ENCODE measurements at regions not wholly inside any gene's neighbourhood (a gene's known extent, or its start where the extent isn't known, plus 50 kb on each side); places are given as distances from the start of the nearest gene placed in this dataset.

DNA sequence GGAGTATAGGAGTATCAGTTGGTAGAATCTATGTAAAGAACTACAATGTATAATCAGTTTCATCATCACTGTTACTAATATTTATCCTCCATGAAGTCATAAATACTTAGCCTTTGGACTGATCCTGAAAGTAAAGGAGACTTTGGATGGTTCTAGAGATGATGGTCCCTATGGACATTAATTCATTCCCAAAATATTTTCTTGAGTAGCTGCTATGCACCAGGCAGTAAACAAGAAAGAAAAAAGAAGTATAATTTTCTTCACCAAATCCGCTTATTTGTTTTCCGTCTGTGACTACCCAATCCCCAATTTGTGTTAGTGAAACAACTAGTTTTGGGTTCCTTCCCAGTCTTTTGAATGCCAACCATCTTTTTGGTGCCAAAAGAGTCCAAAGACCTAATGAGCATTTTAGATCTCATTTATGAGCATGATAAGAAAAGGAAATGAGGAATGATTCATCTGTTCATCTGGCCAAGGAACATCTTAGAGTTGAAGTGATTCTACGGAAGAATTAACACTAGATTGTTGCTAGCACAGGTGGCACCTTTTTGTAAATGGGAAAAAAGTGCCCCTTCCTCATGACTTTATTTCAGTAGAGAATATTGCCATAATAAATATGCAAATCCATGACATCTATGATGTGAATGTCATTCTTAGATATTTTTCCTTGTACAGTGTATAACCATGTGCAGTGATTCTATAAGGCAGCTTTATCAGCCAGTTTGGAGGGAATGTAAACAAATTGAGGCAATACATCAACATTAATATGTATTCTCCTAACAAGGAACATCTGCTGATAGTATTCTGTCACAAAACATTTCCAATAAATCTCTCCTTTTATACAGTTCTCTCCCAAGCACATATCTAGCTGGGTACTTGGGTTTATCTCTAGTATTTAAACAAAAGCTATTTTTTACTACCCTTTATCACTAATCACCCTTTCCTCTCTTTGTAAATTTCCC, 85.1 kb upstream of the CCDC91 start:
- no peaks in the 10 kb centered on the region for H3K9me3 ChIP-seq
- BruUV-seq (replicated peaks) = no TSS peak
- H3K27me3 ChIP-seq (replicated peaks; ENCODE audit: control insufficient read depth, insufficient read depth, low read length) = no peaks in the 10 kb centered on the region
- H3K4me1 ChIP-seq = no peaks in the 10 kb centered on the region
- intact Hi-C loops (cut with micrococcal nuclease; ENCODE audit: unreplicated experiment) = no loop called here
- H3K4me3 ChIP-seq (ENCODE audit: low read depth, low read length) = no peak overlapping the region
- TF ChIP-seq, protein P1, sequence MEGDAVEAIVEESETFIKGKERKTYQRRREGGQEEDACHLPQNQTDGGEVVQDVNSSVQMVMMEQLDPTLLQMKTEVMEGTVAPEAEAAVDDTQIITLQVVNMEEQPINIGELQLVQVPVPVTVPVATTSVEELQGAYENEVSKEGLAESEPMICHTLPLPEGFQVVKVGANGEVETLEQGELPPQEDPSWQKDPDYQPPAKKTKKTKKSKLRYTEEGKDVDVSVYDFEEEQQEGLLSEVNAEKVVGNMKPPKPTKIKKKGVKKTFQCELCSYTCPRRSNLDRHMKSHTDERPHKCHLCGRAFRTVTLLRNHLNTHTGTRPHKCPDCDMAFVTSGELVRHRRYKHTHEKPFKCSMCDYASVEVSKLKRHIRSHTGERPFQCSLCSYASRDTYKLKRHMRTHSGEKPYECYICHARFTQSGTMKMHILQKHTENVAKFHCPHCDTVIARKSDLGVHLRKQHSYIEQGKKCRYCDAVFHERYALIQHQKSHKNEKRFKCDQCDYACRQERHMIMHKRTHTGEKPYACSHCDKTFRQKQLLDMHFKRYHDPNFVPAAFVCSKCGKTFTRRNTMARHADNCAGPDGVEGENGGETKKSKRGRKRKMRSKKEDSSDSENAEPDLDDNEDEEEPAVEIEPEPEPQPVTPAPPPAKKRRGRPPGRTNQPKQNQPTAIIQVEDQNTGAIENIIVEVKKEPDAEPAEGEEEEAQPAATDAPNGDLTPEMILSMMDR (IDR thresholded peaks at IDR 0.05; ENCODE audit: insufficient read depth in 1 of 2, low read depth in 1 of 2, low read length in 1 of 2, severe bottlenecking in 1 of 2, unreplicated experiment in 1 of 2) = no peak
- H3K9me3 Mint-ChIP-seq (ENCODE audit: unreplicated experiment) = no peaks in the 10 kb centered on the region
- POLR2A ChIA-PET = no interaction called here
- no peak for DNase-seq
- no peaks in the 10 kb centered on the region for H3K36me3 ChIP-seq (ENCODE audit: control insufficient read depth, insufficient read depth, low read length)
- no peaks in the 10 kb centered on the region for H3K4me1 Mint-ChIP-seq (ENCODE audit: low read depth, unreplicated experiment)
- H3K36me3 Mint-ChIP-seq (ENCODE audit: insufficient read depth, unreplicated experiment) = no peaks in the 10 kb centered on the region
- H3K4me3 Mint-ChIP-seq (ENCODE audit: unreplicated experiment) = no peak overlapping the region
- CTCF ChIA-PET = no interaction called here
- H3K27ac Mint-ChIP-seq (ENCODE audit: unreplicated experiment) = no peak overlapping the region
- H3K27me3 Mint-ChIP-seq (ENCODE audit: insufficient read depth, unreplicated experiment) = no peaks in the 10 kb centered on the region

DNA sequence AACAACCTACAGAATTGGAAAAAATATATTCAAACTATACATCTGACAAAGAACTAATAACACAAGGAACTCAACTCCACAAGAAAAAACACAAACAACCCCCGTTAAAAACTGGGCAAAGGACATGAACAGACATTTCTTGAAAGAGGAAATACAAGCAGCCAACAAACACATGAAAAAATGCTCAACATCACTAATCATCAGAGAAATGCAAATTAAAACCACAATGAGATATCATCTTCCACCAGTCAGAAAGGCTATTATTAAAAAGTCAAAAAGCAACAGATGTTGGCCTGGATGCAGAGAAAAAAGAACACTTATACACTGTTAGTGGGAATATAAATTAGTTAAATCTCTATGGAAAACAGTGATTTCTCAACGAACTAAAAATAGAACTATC, 82.6 kb upstream of the CCDC91 start:
- Mint-ChIP-seq H3K4me1 (ENCODE audit: low read depth, unreplicated experiment) (no peaks in the 10 kb centered on the region), H3K9me3 (ENCODE audit: unreplicated experiment) (no peaks in the 10 kb centered on the region), H3K27me3 (ENCODE audit: insufficient read depth, unreplicated experiment) (no peaks in the 10 kb centered on the region), H3K27ac (ENCODE audit: unreplicated experiment) (no peak overlapping the region), H3K4me3 (ENCODE audit: unreplicated experiment) (no peak overlapping the region), H3K36me3 (ENCODE audit: insufficient read depth, unreplicated experiment) (no peaks in the 10 kb centered on the region)
- no TSS peak for BruUV-seq (replicated peaks)
- POLR2A ChIA-PET = no interaction called here
- Histone ChIP-seq H3K36me3 (ENCODE audit: control insufficient read depth, insufficient read depth, low read length) (no peaks in the 10 kb centered on the region), H3K27me3 (replicated peaks; ENCODE audit: control insufficient read depth, insufficient read depth, low read length) (no peaks in the 10 kb centered on the region), H3K4me3 (ENCODE audit: low read depth, low read length) (no peak overlapping the region), H3K4me1 (no peaks in the 10 kb centered on the region), H3K9me3 (no peaks in the 10 kb centered on the region)
- CTCF ChIA-PET = no interaction called here
- TF ChIP-seq, protein P1 (IDR thresholded peaks at IDR 0.05; ENCODE audit: insufficient read depth in 1 of 2, low read depth in 1 of 2, low read length in 1 of 2, severe bottlenecking in 1 of 2, unreplicated experiment in 1 of 2) = no peak
- DNase-seq = no peak
- intact Hi-C loops (cut with micrococcal nuclease; ENCODE audit: unreplicated experiment) = no loop called here

DNA sequence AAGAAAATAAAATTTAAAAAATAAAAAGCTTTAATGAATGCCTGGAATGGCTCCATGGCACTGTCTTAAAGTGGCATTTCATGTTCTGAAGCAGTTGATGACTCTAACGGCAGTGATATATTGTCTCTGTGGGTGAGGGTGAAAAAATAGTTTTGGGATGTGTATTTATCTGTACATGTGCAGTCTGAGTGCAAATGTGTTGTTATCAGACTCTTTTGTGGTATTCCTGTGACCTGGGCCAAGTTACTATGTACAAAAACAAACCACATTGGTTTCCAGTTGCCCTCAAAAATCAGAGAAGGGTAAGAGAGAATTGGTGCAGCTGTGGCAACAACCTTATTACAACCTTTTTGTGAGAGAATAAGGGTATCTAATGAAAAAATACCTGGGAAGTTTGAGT, 81.7 kb upstream of the CCDC91 start:
- intact Hi-C loops (cut with micrococcal nuclease; ENCODE audit: unreplicated experiment) = no loop called here
- H3K36me3 ChIP-seq (ENCODE audit: control insufficient read depth, insufficient read depth, low read length) = no peaks in the 10 kb centered on the region
- TF ChIP-seq, protein P1 (IDR thresholded peaks at IDR 0.05; ENCODE audit: insufficient read depth in 1 of 2, low read depth in 1 of 2, low read length in 1 of 2, severe bottlenecking in 1 of 2, unreplicated experiment in 1 of 2) = no peak
- H3K9me3 ChIP-seq = no peaks in the 10 kb centered on the region
- Mint-ChIP-seq H3K36me3 (ENCODE audit: insufficient read depth, unreplicated experiment) (no peaks in the 10 kb centered on the region), H3K4me1 (ENCODE audit: low read depth, unreplicated experiment) (no peaks in the 10 kb centered on the region), H3K27ac (ENCODE audit: unreplicated experiment) (no peak overlapping the region), H3K4me3 (ENCODE audit: unreplicated experiment) (no peak overlapping the region), H3K27me3 (ENCODE audit: insufficient read depth, unreplicated experiment) (no peaks in the 10 kb centered on the region), H3K9me3 (ENCODE audit: unreplicated experiment) (no peaks in the 10 kb centered on the region)
- no TSS peak for BruUV-seq (replicated peaks)
- POLR2A ChIA-PET = no interaction called here
- CTCF ChIA-PET = no interaction called here
- no peak for DNase-seq
- no peaks in the 10 kb centered on the region for H3K4me1 ChIP-seq
- no peak overlapping the region for H3K4me3 ChIP-seq (ENCODE audit: low read depth, low read length)
- H3K27me3 ChIP-seq (replicated peaks; ENCODE audit: control insufficient read depth, insufficient read depth, low read length) = no peaks in the 10 kb centered on the region

Data from Caco-2 (cell line).